HEK293T (cell line): ENCODE measurements at regions not wholly inside any gene's neighbourhood (a gene's known extent, or its start where the extent isn't known, plus 50 kb on each side); places are given as distances from the start of the nearest gene placed in this dataset.

ENCODE experiments used
- CTCF ChIA-PET: fragments of 350-600 bp; formaldehyde crosslinking; extraction: SDS; loops from one replicate; lab custom pipeline; 2021; ENCODE audit warnings: antibody characterized with exemption, inconsistent platforms; lab: Yijun Ruan, JAX
- POLR2A ChIA-PET: fragments of 350-600 bp; formaldehyde crosslinking; extraction: SDS; loops from one replicate; lab custom pipeline; 2020; ENCODE audit warnings: antibody characterized with exemption, inconsistent platforms; lab: Yijun Ruan, JAX
- DNase-seq: peaks from one replicate; pipeline ENCODE4 v3.0.0; 2012; ENCODE audit warnings: mixed read lengths; ENCODE audit errors: extremely low spot score
- ARNT ChIP-seq: fragments of 450-650 bp; IDR thresholded peaks from 2 replicates; pipeline ENCODE4 v1.6.1; 2017; ENCODE audit warnings: mild to moderate bottlenecking
- BHLHE40 ChIP-seq: fragments of 450-650 bp; IDR thresholded peaks from 2 replicates; pipeline ENCODE4 v1.6.1; 2016; ENCODE audit warnings: mild to moderate bottlenecking, moderate library complexity, borderline replicate concordance
- CTBP1 ChIP-seq: fragments of 450-650 bp; IDR thresholded peaks from 2 replicates; pipeline ENCODE4 v1.6.1; 2016; ENCODE audit warnings: borderline replicate concordance
- ELF4 ChIP-seq: fragments of 450-650 bp; IDR thresholded peaks from 2 replicates; pipeline ENCODE4 v1.6.1; 2017; ENCODE audit warnings: antibody characterized with exemption
- FOXA1 ChIP-seq: fragments of 450-650 bp; IDR thresholded peaks from 2 replicates; pipeline ENCODE4 v1.6.1; 2016; ENCODE audit warnings: mild to moderate bottlenecking
- FOXK2 ChIP-seq: fragments of 450-650 bp; IDR thresholded peaks from 2 replicates; pipeline ENCODE4 v1.6.1; 2016; ENCODE audit warnings: mild to moderate bottlenecking
- FOXM1 ChIP-seq: fragments of 450-650 bp; IDR thresholded peaks from 2 replicates; pipeline ENCODE4 v1.6.1; 2017; ENCODE audit warnings: mild to moderate bottlenecking, borderline replicate concordance
- HDGF ChIP-seq: fragments of 450-650 bp; IDR thresholded peaks from 2 replicates; pipeline ENCODE4 v1.6.1; 2017; ENCODE audit warnings: antibody characterized with exemption, borderline replicate concordance
- L3MBTL2 ChIP-seq: fragments of 450-650 bp; conservative IDR thresholded peaks from 2 replicates; pipeline ENCODE4 v1.6.1; 2016; ENCODE audit warnings: mild to moderate bottlenecking
- LEF1 ChIP-seq: fragments of 450-650 bp; IDR thresholded peaks from 2 replicates; pipeline ENCODE4 v1.6.1; 2017; ENCODE audit warnings: mild to moderate bottlenecking, borderline replicate concordance
- NFRKB ChIP-seq: fragments of 450-650 bp; IDR thresholded peaks from 2 replicates; pipeline ENCODE4 v1.6.1; 2016; ENCODE audit warnings: mild to moderate bottlenecking, moderate library complexity
- PKNOX1 ChIP-seq: fragments of 450-650 bp; IDR thresholded peaks from 2 replicates; pipeline ENCODE4 v1.6.1; 2016
- SP1 ChIP-seq: fragments of 450-650 bp; IDR thresholded peaks from 2 replicates; pipeline ENCODE4 v1.6.1; 2017
- SUZ12 ChIP-seq: fragments of 450-650 bp; IDR thresholded peaks from 2 replicates; pipeline ENCODE4 v1.6.1; 2016; ENCODE audit warnings: mild to moderate bottlenecking
- TARDBP ChIP-seq: fragments of 450-650 bp; IDR thresholded peaks from 2 replicates; pipeline ENCODE4 v1.6.1; 2016
- ZNF384 ChIP-seq: fragments of 450-650 bp; IDR thresholded peaks from 2 replicates; pipeline ENCODE4 v1.6.1; 2016

- TF ChIP-seq TARDBP (no peak), FOXM1 (no peak), SP1 (no peak), PKNOX1 (no peak), SUZ12 (no peak), LEF1 (no peak), NFRKB (no peak)
- POLR2A ChIA-PET = no interaction called here
- CTCF ChIA-PET = no interaction called here
Measured at GRCh38 chr12:77608271-77608824, 222.3 kb upstream of the NAV3 start.

GRCh38 chr12:77606348-77606747, 224.3 kb upstream of the NAV3 start:
- ChIA-PET POLR2A (no interaction called here), CTCF (no interaction called here)
- DNase-seq = no peak
- TF ChIP-seq SP1 (no peak), LEF1 (no peak), PKNOX1 (no peak), TARDBP (no peak), ARNT (no peak), ELF4 (no peak), L3MBTL2 (no peak), BHLHE40 (no peak), ZNF384 (no peak), HDGF (no peak), FOXA1 (no peak)

More at GRCh38 chr12:77608271-77608824, 222.3 kb upstream of the NAV3 start:
- DNase-seq = no peak

GRCh38 chr12:77603946-77604345, 226.7 kb upstream of the NAV3 start:
- TF ChIP-seq BHLHE40 (no peak), SUZ12 (no peak)
- no peak for DNase-seq
- CTCF ChIA-PET = no interaction called here
- POLR2A ChIA-PET = no interaction called here

GRCh38 chr12:77601069-77601468, 229.6 kb upstream of the NAV3 start:
- ChIA-PET POLR2A (no interaction called here), CTCF (no interaction called here)
- DNase-seq = no peak
- TF ChIP-seq ELF4 = no peak
- TF ChIP-seq NFRKB = no peak
- no peak for TF ChIP-seq BHLHE40
- TF ChIP-seq TARDBP = no peak
- TF ChIP-seq CTBP1 = no peak
- no peak for TF ChIP-seq FOXK2
- no peak for TF ChIP-seq HDGF
- TF ChIP-seq ZNF384 = no peak
- TF ChIP-seq L3MBTL2 = no peak
- no peak for TF ChIP-seq SP1
- TF ChIP-seq ARNT = no peak
- no peak for TF ChIP-seq LEF1
- TF ChIP-seq SUZ12 = no peak
- TF ChIP-seq FOXA1 = no peak
- no peak for TF ChIP-seq FOXM1
- TF ChIP-seq PKNOX1 = no peak

- ChIA-PET CTCF (no interaction called here), POLR2A (no interaction called here)
- no peak for DNase-seq
- TF ChIP-seq BHLHE40 = no peak
- TF ChIP-seq NFRKB = no peak
- TF ChIP-seq HDGF = no peak
- no peak for TF ChIP-seq LEF1
- TF ChIP-seq PKNOX1 = no peak
- TF ChIP-seq SP1 = no peak
- no peak for TF ChIP-seq FOXA1
- no peak for TF ChIP-seq CTBP1
- TF ChIP-seq ZNF384 = no peak
- TF ChIP-seq ARNT = no peak
- no peak for TF ChIP-seq FOXK2
- TF ChIP-seq L3MBTL2 = no peak
- TF ChIP-seq SUZ12 = no peak
- no peak for TF ChIP-seq FOXM1
Measured at GRCh38 chr12:77600468-77600843, 230.2 kb upstream of the NAV3 start.

- ChIA-PET CTCF (no interaction called here), POLR2A (no interaction called here)
- no peak for TF ChIP-seq PKNOX1
- TF ChIP-seq CTBP1 = no peak
- TF ChIP-seq SP1 = no peak
- no peak for TF ChIP-seq FOXK2
- no peak for TF ChIP-seq LEF1
- TF ChIP-seq NFRKB = no peak
- TF ChIP-seq FOXM1 = no peak
- no peak for TF ChIP-seq ARNT
- no peak for TF ChIP-seq HDGF
- no peak for TF ChIP-seq ELF4
- DNase-seq = no peak
Measured at GRCh38 chr12:77599782-77600467, 230.8 kb upstream of the NAV3 start.
